Loucy (cell line): ENCODE measurements at regions not wholly inside any gene's neighbourhood (a gene's known extent, or its start where the extent isn't known, plus 50 kb on each side); places are given as distances from the start of the nearest gene placed in this dataset.

ENCODE experiments used
- EZH2phosphoT487 ChIP-seq: fragments of 200-600 bp; IDR thresholded peaks from 2 replicates; pipeline ENCODE4 v1.6.1; 2018; ENCODE audit warnings: antibody characterized with exemption, mild to moderate bottlenecking, moderate library complexity, borderline replicate concordance
- TF ChIP-seq, protein P1 (sequence below): fragments of 200-600 bp; sonication (generic); conservative IDR thresholded peaks from 2 replicates; pipeline ENCODE4 v1.5.1; 2014; ENCODE audit warnings: mild to moderate bottlenecking, antibody characterized with exemption, low read length

GRCh38 chr4:141853091-141853764 is 216.8 kb downstream of the IL15 start:
- TF ChIP-seq, protein P1, sequence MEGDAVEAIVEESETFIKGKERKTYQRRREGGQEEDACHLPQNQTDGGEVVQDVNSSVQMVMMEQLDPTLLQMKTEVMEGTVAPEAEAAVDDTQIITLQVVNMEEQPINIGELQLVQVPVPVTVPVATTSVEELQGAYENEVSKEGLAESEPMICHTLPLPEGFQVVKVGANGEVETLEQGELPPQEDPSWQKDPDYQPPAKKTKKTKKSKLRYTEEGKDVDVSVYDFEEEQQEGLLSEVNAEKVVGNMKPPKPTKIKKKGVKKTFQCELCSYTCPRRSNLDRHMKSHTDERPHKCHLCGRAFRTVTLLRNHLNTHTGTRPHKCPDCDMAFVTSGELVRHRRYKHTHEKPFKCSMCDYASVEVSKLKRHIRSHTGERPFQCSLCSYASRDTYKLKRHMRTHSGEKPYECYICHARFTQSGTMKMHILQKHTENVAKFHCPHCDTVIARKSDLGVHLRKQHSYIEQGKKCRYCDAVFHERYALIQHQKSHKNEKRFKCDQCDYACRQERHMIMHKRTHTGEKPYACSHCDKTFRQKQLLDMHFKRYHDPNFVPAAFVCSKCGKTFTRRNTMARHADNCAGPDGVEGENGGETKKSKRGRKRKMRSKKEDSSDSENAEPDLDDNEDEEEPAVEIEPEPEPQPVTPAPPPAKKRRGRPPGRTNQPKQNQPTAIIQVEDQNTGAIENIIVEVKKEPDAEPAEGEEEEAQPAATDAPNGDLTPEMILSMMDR: no peak
- TF ChIP-seq EZH2phosphoT487: no peak
